ENCODE measurements at regions not wholly inside any gene's neighbourhood (a gene's known extent, or its start where the extent isn't known, plus 50 kb on each side); places are given as distances from the start of the nearest gene placed in this dataset.

DNA sequence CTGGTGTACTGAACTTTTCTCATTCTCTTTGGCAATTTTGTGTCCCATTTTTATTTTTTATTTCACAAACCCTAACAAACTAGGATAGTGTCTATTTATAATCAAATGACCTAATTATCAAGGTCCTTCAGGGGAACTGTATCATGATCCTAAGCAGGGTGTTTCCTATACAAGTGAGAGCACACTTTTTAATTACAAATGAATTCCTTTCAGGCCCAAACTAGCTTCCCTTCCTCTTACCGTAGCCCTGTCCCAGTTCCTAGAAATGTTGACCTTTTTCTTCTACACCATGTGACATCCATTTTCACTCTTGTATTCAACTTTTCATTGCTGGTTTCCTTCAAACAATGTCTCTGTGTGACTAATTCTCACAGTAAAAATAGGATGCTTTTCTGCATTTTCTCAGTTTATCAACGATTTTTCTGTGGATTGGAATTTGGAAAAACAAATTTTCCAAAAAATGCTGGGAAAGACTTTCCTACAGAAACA is 411.4 kb downstream of the CCDC91 start:
- no peak for DNase-seq (ENCODE audit: low read depth in 2 of 2)

DNA sequence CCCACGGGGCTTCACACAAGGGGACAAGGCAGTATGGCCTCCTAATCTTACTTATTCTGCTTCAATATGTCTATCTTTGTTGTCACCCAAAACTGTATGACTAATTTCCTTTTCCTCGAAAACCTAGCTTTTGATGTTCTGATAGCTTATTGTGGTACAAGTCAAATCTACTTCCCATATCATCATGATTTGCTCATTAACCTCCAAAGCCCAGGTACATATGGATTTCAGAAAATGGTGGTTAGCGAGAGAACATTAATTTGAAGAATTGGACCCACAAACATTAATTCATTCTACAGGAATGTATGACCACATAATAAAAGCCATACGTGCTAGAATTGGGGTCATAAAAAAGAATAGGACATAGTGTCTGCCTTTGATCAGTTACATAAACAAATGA is 412.5 kb downstream of the CCDC91 start:
- DNase-seq (ENCODE audit: low read depth in 2 of 2), result no peak

DNA sequence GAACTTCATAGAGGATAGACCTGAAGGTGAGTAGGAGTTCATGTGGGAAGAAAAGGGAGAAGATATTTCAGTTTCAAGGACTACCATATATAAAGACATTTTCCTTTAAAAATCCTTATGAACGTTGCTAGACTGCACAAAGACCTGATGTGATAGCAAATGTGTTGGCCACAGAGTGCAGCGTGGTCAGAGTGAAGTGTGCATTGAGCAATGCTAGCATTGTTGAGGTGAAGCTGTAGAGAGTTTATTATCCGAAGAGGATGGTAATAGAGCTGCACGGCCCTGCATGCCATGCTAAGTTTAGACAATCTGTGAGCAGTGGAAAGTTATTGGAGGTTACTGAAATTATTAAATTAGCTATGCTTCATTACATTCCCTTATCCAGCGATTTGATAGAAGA is 413.0 kb downstream of the CCDC91 start:
- no peak for DNase-seq (ENCODE audit: low read depth in 2 of 2)

DNA sequence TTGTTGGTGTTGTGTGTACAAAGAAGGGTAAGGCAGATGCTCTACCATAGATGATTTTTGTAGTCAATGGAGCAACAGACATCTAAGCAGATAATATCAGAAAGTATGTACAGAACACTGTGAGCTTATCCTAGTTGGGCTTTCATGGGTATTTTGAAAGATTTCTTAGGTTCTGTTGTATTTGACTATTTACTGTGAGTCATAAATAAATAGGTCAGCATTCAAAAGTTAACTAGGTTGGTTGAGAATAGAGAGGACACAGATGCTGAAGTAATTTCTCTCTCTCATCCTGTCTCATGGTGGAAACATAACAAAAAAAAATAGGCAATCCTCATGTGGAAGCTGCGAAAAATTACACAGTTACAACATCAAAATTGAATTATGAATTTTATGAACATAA is 413.5 kb downstream of the CCDC91 start:
- no peak for DNase-seq (ENCODE audit: low read depth in 2 of 2)

DNA sequence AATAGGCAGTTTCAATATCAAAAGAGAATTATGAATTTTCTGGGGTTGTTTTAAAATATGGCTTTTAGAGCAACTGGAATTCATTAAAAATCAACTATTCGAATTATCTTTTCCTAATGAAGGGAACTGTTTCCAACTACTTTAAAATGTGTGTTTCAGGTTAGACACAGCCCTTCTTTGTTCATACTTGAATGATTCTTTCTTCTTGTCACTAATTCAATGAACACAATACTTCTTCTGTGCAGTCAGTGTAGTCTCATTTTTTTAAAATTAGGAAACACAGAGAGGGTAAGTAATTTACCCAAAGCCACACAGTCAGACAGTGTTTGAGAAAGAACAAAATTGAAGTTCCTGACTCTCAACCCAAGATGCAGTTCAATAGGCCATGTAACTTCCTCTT is 414.0 kb downstream of the CCDC91 start:
- no peak for DNase-seq (ENCODE audit: low read depth in 2 of 2)

DNA sequence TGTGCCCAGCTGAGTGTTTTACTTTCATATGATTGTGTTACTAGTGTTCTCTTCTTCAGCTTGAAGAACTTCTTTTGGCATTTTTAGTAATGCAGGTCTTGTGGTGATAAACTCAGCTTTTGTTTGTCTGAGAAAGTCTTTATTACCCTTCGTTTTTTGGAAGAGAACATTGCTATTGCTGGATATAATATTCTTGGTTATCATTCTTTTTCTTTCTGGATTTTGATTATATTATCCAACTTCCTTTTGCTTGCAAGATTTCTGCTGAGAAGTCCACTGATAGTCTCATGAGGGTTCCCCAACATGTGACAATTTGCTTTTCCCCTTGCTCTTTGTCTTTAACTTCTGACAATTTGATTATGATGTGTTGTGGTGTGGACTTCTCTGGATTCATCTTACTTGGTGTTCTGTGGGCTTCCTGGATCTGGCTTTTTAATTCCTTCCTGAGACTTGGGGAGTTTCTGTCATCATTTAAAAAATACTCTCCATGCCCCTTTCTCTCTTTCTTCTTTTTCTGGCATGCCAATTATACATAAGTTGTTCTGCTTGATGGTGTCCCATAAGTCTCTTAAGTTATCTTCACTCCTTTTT is 416.8 kb downstream of the CCDC91 start:
- no peak for DNase-seq (ENCODE audit: low read depth in 2 of 2)

DNA sequence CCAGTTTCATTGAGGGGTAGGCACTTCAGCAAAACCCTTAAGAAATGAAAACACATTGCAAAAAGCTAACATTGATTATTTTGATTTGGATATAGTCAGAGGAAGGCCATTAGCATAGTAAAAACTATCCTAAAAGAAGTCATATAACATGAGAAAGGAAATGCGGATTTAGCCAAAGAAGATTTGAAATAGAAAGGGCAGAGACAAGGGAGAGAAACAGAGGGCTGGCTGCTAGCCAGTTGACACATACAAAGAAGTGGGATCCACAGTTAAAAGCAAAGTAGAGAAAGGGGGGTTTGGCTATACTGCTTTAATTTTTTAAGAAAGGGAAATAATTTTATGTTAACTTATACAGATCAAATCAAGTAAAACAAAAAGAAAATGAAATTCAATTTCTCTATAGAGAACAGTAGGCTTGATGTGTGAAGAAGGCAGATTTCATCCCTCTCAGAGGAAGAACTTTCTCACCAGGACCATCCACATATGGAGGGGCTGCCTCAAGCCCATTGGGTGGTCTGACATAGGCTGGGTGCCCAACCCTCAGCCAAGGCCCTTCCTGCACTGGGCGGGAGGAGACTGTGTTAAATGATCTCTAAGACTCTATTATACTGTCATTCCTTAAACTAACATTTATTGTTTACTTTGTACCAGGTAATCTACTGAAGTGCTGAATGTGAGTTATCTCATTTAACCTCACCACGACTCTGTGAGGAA is 420.3 kb downstream of the CCDC91 start:
- DNase-seq (ENCODE audit: low read depth in 2 of 2), result no peak

DNA sequence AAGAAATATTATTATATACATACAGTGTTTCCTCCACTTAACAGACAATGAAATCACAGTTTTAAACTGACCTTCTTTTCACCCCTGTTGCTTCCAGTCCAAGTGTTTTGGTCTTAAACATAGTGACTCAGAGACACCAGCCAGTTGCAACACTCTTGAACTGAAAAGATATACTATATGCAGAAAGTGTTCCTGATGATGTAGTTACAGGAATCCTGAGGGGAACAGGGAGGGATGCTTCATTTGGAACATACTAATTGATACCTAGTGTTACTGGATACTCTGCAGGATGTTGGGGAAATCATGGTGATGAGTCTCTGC is 420.8 kb downstream of the CCDC91 start:
- peak; percentile 68 to 70 for DNase-seq (ENCODE audit: low read depth in 2 of 2)

DNA sequence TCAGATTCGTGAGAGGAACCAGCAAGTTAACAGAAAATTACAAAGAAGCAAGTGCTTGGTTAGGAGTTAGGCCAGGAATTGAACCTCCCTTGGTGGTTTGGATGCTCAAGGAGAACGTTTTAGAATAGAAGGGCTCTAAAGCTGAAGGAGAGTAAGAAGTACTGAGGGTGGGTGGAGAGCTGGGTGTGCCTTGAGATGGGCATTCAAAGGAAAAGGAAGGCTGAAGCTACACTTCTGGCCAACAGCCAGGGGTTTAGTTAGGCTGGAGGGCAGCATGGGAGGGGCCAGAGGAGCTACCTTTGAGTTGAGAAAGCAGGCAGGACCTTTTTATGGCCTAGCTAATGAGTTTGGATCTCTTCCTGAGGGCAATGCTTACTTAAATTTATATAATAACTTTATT is 421.2 kb downstream of the CCDC91 start:
- DNase-seq (ENCODE audit: low read depth in 2 of 2), result no peak

DNA sequence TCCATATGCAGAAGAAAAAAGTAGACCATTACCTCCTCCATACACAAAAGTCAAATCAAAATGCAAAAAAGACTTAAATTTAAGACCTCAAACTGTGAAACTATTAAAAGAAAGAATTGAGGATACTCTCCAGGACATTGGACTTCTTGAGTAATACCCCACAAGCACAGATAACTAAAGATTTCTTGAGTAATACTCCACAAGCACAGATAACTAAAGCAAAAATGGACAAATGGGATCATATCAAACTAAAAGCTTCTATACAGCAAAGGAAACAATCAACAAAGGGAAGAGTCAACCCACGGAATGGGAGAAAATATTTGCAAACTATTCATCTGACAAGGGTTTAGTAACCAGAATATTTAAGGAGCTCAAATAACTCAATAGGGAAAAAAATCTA is 427.9 kb downstream of the CCDC91 start:
- DNase-seq (ENCODE audit: low read depth in 2 of 2), result no peak

DNA sequence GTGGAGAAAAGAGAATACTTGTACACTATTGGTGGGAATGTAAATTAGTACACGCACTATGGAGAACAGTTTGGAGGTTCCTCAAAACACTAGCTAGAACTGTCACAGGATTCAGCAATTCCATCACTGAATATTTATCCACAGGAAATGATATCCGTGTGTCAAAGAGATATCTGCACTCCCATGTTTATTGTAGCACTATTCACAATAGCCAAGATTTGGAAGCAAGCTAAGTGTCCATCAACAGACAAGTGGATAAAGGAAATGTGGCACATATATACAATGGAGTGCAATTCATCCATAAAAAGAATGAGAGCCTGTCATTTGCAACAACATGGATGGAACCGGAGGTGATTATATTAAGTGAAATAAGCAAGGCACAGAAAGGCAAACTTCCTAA is 428.5 kb downstream of the CCDC91 start:
- DNase-seq (ENCODE audit: low read depth in 2 of 2), result no peak

DNA sequence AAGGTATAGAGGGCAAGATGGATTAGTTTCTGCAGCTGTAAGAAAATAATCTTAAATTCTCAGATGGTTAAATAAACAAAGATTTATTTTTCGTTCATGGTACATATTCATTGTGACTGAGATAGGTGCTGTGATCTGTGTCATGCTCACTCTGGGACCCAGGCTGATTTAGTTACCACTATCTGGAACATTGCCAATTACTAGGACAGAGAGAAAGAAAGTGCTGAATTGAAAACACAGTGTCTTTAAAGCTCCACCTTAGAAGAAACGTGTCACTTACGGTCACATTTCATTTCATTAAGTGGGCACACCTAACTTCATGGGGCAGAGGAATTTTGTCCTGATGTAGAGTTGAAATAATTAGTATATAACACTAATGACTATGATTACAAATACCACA is 430.0 kb downstream of the CCDC91 start:
- no peak for DNase-seq (ENCODE audit: low read depth in 2 of 2)

DNA sequence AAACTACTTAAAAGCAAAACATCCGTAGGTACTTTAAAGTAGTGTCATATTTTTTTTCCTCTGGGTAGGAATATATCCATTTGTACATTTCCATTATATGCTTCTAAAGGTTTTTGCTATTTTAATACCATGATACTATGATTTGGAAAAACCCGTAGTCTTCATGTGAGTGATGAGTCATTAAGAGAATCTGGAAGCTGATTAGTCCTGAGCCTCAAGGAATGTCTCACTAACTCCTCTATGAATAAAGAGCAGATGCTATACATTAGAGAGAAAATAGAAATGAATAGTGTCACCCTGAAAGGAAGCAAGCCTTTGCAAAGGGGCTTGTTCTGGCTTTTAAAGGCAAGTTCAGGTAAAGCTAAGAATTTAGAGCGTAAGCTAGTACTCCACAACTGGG is 432.1 kb downstream of the CCDC91 start:
- DNase-seq (ENCODE audit: low read depth in 2 of 2), result peak; percentile 50 to 60

DNA sequence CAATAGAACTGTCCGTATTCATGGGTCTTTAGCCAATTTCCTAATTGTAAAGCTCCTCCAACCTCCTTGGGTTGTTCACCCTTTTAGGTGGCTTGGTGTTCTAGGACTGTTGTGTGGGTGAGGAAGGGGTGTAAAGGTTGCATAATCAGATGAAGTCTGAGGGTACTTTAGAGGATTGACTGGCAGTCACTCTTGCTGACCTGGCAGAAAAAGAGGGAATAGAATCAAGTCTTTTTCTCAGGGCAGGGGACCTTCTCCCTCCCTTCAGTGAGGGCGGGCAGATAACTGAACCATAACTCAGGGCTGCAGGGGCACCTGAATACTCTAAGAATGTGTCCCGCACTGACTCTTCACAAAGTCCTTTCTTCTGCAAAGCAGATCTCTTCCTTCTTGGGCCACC is 436.2 kb downstream of the CCDC91 start:
- DNase-seq (ENCODE audit: low read depth in 2 of 2), result no peak

DNA sequence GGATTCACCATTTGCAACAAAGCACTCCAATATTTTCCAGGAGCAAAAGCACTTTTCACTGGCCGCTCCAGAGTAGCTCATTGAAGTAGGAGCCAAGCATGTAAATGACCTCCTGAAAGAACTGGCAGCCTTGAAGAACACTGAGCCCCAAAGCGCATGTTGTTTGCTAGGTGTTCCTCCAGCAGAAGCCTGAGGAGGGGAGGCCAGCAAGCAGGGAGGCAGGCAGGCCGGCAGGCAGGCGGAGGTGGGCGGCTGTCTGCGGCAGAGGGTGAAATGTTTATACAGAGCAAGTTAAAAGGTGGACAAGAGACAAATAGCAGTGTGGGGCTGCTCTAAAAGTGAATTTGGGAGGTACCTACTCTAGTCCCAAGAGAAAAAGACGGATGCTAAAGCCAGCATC is 439.4 kb downstream of the CCDC91 start:
- no peak for DNase-seq (ENCODE audit: low read depth in 2 of 2)

DNA sequence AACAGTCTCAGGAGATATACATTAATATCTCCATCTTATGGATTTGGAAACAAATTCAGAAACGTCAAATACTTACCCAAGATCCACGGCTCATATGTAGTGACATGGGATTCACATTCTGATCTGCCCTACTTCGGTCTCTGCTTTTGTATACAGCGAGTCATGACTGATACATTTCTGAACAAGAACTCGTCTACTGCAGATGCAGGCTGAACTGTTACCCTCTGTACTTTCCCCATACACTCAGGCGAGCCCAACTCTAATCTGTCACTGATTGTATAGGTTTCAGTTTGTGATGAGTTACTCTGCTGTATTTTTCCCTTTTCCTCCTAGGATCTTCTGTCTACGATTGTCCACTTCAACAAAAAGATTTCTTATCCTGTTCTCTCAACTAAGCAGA is 441.6 kb downstream of the CCDC91 start:
- DNase-seq (ENCODE audit: low read depth in 2 of 2), result no peak

DNA sequence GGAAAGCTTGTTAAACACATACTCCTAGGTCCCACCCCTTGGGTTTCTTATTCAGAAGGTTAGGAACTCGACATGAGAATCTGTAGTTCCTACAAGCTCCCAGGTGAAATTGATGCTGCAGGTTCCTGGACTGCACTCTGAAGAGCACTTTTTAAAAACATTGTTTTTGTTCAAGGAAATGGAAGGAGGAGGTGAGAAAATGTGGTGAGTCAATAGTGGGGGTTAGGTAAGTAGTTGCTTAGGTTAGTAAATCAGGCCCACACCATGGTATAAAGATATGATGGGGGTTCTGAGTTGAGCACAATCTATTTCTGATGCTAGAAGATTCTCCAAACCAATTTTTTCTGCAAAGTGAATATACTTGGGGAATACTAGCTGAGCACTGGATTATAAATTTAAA is 450.3 kb downstream of the CCDC91 start:
- no peak for DNase-seq (ENCODE audit: low read depth in 2 of 2)

DNA sequence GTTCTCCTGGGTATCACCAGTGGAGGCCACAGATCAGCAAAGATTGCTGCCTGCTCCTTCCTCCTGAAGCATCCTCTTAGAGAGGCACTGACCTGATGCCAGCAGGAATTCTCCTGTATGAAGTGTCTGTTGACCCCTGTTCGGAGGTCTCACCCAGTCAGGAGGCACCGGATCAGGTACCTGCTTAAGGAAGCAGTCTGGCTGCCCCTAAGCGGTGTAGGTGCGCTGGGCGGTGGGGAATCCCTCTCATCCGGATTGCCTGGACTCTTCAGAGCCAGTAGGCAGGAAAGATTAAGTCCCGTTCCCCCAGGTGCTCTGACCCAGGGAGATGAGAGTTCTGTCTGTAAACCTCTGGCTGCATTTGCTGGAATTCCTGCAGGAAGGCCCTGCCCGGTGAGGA is 455.2 kb downstream of the CCDC91 start:
- no peak for DNase-seq (ENCODE audit: low read depth in 2 of 2)

DNA sequence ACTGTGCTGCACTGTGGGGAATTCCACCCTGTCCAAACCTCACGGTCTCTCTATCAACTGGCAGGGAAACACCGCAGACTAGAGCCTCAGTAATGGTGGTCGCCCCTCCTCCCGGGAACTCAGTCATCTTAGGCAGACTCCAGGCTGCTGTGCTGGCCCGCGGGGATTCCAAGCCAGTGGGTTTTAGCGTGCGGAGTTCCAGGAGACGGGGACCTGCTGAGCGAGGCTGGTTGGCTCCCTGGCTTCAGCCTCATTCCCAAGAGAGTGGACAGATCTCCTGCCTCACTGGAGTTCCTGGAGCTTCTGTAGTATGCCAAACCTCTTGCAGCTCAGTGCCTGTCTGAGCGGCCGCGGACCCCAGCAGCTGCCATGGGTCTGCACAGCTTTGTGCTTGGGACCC is 455.6 kb downstream of the CCDC91 start:
- DNase-seq (ENCODE audit: low read depth in 2 of 2), result no peak

DNA sequence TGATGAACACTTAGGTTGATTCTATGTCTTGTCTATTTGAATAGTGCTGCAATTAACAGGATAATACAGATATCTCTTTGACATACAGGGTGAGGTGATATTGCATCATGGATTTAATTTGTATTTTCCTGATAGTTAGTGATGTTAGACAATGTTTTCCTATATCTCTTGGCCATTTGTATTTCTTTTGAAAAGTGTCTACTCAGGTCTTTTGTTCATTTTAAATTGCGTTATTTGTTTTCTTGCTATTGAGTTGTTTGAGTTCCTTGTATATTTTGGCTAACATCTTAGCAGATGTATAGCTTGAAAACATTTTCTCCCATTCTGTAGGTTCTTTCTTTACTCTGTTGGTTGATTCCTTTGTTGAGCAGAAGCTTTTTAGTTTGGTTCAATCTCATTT is 460.6 kb downstream of the CCDC91 start:
- DNase-seq (ENCODE audit: low read depth in 2 of 2), result no peak

DNA sequence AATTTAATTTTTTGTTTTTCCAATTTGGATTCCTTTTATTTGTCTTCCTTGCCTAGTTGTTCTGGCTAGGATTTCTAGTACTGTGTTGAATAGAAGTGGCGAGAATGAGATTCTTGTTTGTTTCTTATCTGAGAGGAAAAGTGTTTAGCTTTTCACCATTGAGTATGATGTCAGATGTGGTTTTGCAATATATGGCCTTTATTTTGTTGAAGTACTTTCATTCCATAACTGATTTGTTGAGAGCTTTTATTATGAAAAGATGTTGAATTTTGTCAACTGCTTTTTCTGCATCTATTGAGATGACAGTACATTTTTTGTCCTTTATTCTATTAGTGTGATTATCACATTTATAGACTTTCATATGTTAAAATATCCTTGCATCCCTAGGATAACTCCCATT is 462.0 kb downstream of the CCDC91 start:
- no peak for DNase-seq (ENCODE audit: low read depth in 2 of 2)

DNA sequence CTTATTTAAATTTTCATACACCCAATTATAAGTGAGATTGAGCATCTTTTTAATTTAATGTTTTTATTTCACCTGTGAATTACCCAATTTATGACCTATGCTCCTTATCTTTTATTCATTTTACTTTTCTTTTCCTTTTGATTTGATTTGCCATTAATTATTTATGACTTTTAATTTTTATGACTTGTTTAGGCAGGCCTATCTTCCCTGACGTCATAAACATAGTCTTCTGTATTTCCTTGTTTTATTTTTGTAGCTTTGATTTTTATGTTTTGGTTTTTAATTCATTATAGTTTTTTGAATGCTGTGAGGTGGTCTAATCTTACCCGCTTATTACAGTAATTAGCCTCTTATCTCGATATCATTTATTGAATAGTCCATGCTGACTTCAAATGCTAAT is 467.1 kb upstream of the FAR2 start:
- no peak for DNase-seq (ENCODE audit: low read depth in 2 of 2)

DNA sequence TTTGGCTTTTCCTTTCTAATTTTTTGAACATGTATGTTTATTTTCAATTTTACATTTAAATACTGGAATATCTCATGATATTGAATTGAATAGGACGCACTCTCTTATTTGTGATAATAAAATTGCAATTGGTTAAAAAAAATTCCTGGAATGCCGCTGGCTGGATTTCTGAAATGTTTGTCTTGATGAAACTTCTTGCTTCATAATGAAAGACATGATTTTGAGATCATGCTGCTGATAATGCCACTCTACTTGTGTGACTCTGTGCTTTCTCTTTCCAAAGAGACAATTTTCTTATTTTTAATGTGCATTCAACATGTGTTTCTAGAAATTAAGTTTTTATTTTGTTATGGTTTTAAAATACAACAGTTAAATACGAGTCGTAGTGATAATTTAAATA is 465.7 kb upstream of the FAR2 start:
- no peak for DNase-seq (ENCODE audit: low read depth in 2 of 2)

Measured in fibroblast of skin of left biceps (primary cell).